Fibroblast of villous mesenchyme (primary cell): ENCODE measurements at regions not wholly inside any gene's neighbourhood (a gene's known extent, or its start where the extent isn't known, plus 50 kb on each side); places are given as distances from the start of the nearest gene placed in this dataset.

Source experiments
- DNase-seq: peaks from one replicate; pipeline ENCODE4 v3.0.0-alpha.2; 2010; ENCODE audit warnings: low read depth
- H3K4me3 ChIP-seq: 2 replicates; pipeline ENCODE4 v1.5.1; 2011; ENCODE audit warnings: low read depth, mild to moderate bottlenecking, low read length
- TF ChIP-seq, protein P1 (sequence below): IDR thresholded peaks from 2 replicates; pipeline ENCODE4 v1.5.1; 2012; ENCODE audit warnings: low read depth, mild to moderate bottlenecking, low read length; ENCODE audit not compliant: insufficient read depth

DNA sequence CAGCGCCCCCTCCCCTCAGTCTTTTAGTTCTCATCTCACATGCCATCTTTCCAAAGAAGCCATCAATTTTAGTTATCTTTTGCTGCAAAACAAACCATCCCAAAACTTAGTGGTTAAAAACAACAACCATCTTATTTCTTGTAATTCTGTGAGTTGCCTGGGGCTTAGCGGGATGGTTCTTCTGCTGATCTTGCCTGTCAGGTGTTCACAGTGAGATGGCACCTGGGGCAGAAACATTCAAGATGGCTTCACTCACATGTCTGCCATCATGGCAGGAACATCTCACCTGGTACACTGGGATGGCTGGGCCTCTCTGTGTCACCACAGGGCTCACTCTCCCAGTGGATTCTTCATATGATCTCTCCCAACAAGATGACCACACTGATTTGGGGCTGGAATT is 67.6 kb upstream of the KCNK12 start:
- no peak overlapping the region for H3K4me3 ChIP-seq
- TF ChIP-seq, protein P1, sequence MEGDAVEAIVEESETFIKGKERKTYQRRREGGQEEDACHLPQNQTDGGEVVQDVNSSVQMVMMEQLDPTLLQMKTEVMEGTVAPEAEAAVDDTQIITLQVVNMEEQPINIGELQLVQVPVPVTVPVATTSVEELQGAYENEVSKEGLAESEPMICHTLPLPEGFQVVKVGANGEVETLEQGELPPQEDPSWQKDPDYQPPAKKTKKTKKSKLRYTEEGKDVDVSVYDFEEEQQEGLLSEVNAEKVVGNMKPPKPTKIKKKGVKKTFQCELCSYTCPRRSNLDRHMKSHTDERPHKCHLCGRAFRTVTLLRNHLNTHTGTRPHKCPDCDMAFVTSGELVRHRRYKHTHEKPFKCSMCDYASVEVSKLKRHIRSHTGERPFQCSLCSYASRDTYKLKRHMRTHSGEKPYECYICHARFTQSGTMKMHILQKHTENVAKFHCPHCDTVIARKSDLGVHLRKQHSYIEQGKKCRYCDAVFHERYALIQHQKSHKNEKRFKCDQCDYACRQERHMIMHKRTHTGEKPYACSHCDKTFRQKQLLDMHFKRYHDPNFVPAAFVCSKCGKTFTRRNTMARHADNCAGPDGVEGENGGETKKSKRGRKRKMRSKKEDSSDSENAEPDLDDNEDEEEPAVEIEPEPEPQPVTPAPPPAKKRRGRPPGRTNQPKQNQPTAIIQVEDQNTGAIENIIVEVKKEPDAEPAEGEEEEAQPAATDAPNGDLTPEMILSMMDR: no peak
- no peak for DNase-seq

DNA sequence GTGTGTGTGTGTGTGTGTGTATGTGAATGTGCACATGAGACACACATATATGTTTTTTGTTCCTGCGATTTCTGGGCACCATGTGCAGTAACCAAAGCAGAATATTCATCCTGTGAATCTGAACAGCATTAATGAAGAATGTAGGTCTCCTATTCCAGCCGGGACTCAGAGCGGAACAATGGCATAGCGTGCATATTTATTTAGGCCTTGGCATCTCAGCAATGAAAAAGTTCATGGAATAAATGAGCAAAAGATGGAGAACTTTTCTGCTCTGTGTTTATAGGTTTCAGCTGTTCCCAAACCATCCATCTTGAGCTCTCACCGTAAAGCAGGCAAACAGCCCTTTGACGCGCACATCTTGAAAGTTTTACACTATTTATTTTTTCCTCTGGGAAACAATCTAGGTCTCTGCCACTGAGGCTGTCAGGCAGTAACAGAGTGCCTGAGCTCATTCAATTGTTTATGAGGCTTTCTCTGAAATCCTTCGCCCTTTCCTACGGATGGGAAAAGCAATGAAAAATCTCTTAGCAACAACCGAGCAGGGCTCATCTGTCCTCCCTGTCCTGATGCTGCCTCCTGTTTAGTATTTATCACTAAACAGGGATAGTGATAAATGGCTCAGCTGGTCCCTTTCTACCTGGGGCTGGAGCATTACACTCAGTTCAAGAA is 65.9 kb upstream of the KCNK12 start:
- TF ChIP-seq, protein P1: no peak
- no peak overlapping the region for H3K4me3 ChIP-seq
- no peak for DNase-seq

DNA sequence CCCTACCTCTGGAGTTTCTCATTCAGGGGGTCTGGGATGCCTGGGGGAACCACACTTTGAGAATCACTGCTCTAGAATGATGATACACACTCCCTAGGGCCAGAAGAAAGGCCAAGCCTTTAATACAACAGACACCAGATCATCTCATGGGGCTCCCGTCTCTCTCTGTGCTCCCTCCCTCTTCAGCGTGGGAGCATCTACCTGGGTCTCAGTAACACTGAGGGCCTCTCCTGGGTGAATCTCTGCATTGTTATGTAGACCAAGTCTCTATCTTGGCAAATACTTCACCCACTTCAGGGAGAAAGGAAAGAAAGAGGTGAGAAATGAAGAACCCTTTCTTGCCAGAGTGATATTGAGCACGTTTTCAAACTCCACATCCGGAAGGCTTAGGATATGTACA is 65.4 kb upstream of the KCNK12 start:
- no peak overlapping the region for H3K4me3 ChIP-seq
- DNase-seq: no peak
- TF ChIP-seq, protein P1: no peak

DNA sequence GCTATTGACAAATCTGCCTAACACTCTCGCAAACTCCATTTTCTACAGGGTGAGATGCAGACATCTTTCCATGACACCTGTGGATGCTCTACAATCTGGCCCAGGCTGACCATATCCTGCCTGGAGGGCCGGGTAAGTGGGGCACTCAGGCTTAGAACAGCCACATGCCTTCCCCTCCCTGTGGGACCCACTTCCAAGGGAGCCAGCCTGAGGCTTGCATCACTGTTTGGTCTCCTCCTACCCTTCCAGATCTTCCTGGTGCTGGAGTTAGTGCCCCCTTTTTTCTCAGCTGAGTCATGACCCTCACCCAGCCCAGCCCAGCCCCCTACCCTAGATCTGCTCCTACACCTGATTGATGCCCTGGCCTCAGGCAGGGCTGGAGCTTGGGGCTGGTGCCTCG is 62.0 kb upstream of the KCNK12 start:
- TF ChIP-seq, protein P1: no peak
- no peak for DNase-seq
- H3K4me3 ChIP-seq: no peak overlapping the region

DNA sequence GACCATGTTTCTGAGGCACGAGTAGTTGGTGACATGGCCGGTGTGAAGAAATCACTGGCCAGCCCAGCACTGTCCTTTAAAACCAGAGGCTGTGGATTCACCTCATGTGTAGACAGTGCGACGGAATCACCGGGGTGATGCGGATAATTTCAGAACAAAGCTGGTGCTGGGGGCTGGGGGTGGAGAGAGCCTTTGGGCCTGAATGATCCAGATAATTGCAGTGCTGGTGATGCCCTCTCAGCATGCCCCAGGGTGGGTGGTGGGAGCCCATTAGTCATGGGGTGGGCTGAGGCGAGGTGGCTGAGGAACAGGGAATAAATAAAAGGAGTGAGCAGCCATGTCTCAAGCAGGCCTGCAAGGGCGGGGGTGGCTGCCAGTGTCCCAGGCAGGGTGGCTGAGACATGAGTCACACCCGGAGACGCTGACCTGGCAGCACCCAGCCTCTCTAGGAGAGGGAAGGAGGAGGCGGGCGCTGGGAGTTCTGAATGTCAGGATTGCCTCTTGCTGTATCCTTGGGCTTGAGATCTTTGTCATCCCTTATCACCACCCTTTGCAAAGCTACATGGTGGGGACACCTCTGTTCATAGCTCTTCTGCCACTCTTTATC is 61.1 kb upstream of the KCNK12 start:
- peak; percentile 32 for DNase-seq
- TF ChIP-seq, protein P1: no peak
- no peak overlapping the region for H3K4me3 ChIP-seq

DNA sequence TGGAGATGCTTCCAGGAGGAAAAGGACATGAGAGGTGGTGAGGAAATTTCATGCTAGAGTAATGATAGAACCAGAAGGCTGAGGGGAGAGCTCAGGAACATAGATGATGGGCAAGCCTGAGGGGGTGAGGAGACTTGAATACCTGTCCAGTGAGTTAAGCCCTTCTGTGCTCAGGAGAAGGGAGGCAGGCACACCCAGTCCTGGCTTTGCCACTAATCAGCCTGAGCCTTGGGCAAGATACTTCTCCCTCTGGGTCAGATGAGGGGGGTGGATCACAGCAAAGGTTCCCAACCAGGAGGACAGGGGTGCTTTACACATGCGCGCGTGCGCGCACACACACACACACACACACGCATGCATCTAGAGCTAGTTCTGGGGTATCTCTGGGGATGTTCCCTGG is 60.5 kb upstream of the KCNK12 start:
- no peak overlapping the region for H3K4me3 ChIP-seq
- TF ChIP-seq, protein P1: no peak
- DNase-seq: no peak
